Suppressor macrophage treated with lipopolysaccharide for 4 hours (primary cell): ENCODE measurements at regions not wholly inside any gene's neighbourhood (a gene's known extent, or its start where the extent isn't known, plus 50 kb on each side); places are given as distances from the start of the nearest gene placed in this dataset.

Experiments
- DNase-seq: peaks from one replicate; pipeline ENCODE4 v3.0.0-alpha.2; 2020

DNA sequence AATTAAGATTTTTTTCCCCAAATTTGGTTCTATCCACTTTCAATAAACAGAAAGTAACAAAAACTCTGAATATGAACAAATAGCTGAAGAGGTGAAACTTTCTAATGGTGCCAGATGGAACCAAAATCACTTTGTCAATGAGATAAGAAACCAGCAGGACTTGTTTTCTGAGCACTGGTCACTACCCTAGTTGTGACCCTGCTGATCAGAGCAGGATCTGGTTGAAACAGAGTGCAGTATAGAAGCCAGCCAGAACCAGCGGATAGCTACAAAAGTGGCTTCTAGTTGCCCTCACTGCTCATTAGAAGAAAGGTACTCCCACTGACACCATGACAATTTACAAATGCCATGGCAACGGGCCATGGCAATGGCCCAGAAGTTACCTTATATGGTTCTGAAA is 158.3 kb upstream of the PIEZO2 start:
- no peak for DNase-seq

DNA sequence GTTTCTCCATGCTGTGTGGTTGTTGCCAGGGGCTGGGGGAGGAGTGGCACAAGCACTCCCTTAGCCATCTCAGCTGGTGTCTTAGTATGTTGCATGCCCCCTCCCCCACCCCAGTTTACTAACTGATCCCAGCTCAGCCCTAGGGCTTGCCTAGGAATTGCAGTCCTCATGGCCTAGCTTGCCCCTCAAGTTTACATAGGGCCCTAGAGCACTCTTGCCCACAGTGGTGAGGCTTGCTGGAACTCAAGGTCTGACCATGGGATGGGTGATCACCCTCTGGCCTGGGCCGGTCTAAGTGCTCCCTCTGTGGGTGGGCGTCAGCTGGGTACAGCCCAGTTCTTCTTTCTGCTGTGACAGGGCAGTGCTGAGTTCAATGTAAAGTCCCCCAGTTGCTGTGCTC is 156.1 kb upstream of the PIEZO2 start:
- no peak for DNase-seq

DNA sequence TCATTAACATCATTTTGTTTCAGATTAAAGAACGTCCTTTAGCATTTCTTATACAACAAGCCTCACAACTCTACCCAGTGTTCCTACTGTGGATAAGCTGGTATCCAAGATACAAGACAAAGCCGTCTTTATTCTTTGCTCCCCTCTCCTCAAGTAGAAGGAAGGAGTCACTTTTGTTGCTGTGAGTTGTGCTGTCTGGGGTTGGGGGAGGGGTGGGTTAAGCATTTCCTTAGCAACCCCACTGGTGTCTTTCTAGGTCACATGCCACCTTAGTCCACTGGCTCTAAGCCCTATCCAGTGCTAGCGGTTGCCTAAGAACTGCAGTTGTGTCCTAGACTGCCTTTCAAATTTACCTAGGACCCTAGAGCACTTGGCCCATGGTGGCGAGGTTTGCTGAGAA is 155.6 kb upstream of the PIEZO2 start:
- no peak for DNase-seq

DNA sequence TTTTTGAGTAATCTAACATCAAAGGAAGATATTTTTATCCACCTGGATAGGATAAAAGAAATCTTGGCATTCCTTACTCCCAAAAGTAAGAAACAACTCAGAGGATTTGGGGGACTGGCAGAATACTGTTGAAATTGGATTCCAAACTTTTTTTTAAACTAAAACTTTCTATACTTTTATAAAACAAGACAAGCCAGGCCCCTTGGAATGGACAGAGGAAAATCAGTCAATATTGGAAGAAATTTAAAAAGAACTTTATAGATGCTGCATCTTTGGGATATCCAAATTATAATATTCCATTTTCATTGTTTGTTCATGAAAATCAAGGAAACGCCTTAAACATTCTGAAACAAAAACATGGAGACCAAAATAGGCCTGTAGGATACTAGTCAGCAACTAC is 147.6 kb upstream of the PIEZO2 start:
- no peak for DNase-seq

DNA sequence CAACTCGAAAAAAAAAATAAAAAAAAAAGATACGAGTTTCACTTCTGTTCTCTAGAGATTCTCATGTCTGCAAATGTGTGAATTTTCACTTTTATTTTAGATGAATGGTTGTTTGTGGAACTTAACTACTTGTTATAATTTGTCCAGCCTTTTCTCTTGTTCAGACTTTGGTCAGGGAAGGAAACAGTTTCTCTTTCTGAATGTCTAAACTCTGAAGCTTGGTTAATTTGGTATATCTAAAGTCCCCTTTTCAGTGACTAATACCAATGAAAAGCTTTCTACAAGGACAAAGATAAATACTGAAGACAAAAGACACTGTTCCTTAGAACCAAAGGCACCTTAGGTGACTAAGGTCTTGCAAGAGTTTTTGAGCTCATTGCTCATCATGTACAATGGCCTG is 144.4 kb upstream of the PIEZO2 start:
- DNase-seq: peak; percentile 9

DNA sequence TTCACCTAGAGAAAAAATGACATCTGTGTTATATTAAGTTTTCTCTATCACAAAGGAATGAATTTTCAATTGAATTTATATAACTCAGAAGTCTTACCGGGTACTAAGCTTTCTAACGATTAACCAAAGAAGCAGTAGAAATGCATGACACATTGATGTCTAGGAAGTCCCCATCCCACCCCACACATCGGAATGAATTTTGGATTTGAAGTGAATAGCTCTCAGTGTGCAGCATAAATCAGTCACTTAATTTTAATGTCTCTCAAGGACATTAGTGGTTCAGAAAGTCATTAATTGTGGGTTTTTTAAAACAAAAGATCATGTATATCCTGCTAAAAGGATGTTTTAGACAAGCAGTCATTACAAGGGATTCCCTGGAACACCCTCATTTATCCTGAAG is 141.4 kb upstream of the PIEZO2 start:
- DNase-seq: no peak

DNA sequence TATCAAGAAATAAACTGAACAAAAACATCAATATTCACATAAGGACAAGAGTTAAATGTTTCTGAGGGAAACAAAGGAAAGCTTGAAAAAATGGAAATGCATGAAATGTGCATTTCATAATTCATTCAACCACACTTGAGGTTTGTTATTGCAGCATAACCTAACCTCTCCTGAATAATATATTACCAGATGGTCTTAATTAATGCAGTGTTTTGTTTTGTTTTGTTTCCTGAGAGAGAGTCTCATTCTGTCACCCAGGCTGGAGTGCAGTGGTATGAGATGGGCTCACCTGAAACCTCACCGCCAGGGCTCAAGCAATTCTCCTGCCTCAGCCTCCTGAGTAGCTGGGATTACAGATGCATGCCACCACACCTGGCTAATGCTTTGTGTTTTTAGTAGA is 139.9 kb upstream of the PIEZO2 start:
- DNase-seq: no peak

DNA sequence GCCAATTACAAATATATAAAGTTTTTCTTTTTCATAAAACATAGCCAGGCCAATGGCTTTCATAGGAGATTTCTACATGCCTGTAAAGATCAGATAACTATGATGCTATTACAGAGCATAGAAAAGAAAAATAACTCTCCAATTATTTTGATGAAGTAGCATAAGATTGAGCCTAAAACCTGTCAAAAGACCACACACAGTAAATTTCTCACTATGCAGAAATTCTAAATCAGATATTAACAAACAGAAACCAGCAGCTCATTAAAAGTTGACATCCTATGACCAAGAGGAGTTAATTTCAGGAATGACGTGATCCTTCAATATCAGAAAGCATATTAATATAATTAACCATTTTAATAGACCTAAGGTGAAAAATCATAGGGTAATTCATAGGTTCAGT is 139.0 kb upstream of the PIEZO2 start:
- DNase-seq: no peak

DNA sequence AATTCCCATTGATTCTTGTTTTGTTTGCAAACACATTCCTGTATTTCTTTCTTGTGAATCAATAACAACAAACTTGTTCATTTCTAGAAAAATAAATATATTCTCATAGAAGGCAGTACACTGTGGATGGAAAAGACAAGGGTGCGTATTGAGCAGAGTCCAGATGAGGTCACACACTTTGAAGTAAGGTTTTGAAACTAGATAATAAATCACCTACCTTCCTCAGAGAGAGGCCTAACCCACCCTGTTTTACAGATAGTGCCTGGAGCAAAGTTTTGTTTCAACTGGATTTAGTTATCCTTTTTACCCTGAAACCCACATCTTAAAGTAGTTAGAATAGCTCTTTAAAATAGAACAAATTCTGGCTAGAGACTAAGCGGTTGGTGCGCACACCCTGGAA is 137.1 kb upstream of the PIEZO2 start:
- DNase-seq: no peak

DNA sequence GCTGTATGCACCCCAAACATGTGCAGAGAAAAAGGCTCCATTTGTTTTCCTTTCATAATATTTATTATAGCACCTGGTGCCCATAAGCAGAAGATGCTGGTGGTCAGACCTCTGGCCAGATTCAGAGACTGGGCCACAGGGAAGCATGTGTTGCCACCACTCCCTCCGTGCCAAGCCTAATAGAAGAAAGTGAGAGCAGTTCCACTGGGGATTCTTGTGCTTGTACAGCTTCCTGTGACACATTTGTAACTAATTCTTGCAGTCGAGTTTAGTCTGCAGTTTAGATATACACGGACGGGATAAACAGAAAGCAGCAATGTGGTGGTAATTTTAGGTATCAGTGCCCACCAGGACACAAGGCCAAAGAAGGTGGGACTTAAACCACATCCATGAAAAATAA is 135.4 kb upstream of the PIEZO2 start:
- no peak for DNase-seq

DNA sequence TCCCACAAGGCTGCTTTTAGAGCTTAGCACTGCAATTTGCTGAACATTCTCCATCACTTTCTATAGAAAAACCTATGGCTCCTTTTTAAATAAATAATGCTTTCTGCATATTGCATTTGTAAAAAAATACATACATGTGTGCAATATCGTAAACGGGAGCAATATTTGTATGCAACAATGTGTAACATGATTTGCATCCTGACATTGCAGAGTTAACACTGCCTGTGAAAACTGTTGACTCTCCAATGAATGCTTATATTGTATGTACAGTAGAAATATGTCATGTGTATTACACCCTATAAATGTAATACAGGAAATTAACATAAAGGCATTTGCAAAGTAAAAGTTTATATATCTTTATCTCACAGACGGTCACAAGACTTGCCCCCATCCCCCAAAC is 135.0 kb upstream of the PIEZO2 start:
- DNase-seq: no peak

DNA sequence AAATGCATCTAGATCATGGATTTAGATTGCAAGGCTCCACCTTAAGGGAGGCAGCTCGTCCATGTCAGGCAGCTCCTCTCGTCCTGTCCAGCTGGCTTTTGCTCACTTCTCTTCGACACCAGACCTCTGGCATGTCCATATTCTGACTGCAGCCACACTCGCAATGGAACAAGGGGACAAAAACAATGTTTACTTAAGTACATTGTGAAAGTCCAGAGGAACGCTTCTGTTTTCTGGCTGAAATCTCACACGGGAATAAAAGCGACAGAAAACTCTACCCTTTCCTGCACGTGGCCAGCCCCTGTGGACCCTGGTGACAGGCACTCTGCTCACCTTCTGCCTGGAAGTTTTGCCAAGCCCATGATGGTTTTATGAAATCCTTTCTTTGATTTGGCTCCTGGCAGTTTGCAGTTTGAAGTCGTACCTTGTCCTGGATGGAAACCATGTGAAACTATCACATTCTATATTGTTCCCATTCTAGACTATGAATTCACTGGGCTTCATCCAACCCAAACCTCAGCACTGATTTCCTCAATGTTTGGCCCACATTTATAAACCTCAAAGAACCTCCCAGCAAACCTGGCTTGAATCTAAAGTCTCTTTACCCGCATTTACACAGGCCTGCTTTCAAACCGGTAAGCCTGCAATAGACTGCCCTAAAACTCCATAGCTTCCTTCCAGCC is 134.3 kb upstream of the PIEZO2 start:
- DNase-seq: no peak

DNA sequence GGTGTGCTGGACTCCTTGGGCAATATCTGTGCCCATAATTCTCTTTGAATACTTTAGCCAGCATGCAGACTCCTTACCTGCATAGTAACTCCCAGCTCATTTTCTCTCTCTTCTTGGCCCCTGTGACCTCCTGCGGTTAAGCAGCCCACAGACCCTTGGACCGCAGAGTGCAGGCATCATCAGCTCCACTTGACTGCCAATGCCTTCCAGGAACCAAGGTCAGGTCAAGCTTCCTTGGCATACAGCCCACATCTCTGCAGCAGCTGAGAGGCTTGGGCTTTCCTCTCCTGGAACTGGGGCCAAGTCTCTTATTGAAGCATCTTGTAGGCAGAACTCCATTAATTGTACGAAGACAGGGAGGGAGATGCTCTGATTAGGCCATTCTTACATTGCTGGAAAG is 130.1 kb upstream of the PIEZO2 start:
- no peak for DNase-seq

DNA sequence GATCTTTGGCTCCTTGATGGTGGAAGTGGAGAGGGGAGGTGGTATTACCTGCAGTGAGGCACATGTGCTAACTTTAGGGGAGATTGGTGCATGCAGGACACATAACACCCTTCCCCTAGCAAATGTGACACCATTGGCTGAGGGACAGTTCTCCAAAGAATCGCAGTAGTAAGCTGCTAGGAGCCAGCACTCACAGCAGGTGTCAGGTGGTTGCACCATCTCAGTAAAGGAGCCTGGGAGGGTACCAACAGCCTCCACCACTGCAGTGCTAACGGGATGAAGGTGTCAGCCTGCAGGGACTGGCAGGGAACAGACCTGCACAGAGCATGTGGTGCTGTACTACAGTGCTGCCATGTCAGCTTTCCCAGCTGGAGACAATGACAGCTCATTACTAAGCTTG is 127.3 kb upstream of the PIEZO2 start:
- DNase-seq: no peak

DNA sequence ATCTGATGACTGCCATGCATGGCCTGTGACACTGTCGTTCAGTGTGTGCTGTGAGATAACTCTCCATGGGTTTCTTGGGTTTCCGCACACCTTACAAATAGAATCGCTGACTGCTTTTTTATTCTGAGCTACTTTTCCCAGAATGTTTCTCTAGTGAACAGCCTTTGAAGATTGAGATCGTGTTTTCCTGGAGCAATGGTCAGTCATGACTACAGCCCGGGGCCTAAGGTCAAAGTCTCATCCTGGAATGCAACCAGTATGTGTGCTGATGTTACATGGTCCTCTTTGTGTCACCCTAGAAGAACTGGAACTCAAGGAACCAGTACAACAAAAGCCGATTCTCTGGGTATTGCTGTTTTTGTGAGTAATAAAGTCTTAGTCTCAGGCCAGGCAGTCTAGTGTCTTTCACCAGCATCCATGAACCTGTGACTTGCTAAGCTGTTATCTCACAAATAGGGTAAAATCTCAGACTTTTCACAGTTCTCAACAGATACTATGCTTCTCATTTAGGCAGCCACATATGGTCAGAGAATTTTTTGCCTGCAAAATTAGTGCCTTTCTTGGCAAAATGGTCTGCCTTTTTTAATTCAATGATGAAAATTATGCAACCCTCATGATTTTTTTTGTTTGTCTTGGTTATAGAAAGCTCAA is 124.9 kb upstream of the PIEZO2 start:
- DNase-seq: no peak

DNA sequence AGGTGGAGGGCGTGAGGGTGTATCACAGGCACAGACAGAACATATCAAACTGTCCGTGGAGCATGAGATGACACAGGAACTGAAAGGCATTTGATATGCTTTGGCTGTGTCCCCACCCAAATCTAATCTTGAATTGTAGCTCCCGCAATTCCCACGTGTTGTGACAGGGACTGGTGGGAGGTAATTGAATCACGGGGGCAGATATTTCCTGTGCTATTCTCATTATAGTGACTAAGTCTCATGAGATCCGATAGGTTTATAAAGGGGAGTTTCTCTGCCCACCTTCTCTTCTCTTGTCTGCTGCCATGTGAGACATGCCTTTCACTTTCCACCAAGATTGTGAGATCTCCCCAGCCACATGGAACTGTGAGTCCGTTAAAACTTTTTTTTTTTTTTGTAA is 123.1 kb upstream of the PIEZO2 start:
- DNase-seq: no peak

DNA sequence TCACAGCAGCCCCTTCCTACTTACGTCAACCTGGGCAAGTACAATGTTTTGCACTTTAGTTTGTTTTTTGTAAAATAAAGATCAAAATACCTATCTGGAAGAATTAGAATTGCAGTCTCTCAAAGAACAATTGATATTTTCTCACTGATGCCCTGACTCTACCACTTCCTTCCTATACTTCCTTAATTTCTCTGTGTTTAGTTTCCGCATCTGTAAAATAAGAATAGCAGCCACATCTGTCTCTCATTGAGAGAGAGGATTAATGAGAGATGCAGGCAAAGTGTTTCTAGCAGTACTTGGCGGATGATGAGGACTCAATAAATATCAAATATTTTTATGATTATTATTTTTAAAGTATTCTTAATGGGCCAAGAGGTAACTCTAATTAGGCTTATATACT is 122.6 kb upstream of the PIEZO2 start:
- no peak for DNase-seq

DNA sequence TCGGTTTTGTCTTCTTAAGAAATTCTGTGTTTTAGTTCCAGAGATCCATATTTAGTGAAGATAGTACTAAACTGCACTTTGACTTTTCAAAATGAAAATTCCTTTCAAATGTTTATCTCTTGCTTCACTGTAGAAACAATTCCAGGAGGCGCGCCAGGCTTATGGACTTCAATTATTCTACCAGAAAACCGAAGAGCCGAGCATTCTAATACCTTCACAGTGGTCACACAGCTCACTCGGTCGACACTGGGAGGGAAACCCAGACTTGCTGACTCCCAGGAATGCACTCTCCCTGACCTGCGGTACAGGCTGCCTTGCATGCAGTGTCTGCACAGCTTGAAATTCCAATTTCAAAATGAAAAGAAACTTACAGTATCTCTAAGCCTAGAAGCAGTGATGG is 119.9 kb upstream of the PIEZO2 start:
- DNase-seq: no peak

DNA sequence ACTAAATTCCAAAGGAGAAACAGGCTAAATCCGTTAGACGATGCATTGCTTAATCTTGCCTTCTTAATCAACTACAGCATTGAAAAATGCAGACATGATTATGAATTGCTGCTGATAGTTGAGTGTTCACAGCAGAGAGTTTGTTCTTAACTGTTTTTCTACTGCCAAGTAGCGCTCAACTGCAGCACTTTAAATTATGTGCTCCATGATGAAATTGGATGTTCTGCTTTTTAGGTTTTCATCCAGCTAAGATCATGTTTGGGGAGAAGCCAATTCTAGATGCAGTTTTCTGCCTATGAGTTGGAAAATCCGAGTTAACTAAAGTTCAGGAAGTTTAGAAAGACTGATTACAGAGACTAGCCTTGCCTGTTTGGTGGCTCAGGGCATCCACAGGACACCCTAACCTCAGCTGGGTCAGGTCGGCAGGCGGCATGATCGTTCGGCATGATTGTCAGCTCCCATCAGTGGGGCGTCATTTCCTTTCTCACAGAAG is 119.4 kb upstream of the PIEZO2 start:
- DNase-seq: no peak

DNA sequence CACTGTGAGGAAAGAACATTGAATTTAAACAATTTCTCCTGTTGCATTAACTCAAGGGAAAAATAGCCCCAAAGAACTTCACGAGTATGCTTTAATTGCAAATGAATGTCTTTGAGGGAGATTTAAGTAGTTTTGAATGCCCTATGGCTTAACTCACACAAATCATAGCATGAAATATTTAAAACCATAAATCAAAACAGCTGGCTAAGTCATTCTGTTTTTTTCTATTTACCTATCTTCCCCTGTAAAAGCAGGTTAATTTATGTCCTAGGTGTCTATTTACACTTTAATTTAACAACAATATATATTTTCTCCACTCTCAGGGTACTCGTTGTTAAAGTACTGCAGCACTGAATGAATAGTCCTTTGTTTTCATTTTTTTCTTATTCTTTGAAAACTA is 118.8 kb upstream of the PIEZO2 start:
- DNase-seq: no peak

DNA sequence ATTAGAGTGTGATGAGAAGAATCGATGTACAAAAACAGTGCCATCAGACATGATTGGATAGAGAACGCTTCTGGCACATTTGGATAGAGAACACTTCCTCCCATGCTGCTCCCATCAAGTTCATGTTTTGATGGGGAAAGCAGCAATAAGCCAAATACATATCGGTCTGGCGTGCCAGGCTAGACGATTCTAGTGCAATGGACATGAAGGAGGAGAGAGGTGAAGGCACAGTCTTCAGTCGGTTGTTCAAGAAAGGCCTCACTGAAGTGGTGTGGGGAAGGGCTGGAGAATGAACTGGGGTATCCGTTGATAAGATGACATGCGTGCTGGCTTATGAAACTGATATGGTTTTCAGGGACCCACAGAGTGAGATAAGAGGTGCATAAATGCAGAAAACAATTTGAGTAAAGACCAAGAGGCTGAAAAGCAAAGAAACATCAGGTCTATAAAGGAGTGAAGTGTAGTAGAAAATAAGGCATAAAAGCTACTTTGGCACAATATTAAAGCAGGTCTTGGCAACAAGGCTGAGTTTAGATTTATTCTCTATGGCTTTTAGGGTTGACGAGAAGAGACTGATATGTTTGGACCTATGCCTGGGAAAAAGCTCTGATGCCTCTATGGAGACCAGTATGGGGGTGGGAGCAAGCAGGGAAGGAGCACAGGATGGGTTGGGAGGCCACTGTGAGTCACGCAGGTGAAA is 117.6 kb upstream of the PIEZO2 start:
- no peak for DNase-seq

DNA sequence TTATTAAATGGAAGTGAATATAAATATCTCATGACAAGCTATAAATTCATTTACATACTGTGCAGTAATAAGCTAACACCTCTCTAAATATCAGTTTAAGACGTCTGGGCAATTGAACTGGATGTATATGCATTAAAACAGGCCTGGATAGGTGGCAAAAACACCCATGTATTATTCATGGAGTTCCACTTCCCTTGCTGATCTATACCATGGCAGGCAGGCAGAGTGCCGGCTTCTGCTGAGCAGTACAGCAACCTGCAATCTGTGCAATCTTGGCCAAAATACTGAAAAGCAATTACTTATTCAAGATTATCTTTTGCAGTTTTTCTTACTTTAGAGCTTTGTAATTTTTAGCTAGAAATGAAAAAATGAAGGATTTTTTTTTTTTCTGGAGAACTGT is 112.1 kb upstream of the PIEZO2 start:
- no peak for DNase-seq

DNA sequence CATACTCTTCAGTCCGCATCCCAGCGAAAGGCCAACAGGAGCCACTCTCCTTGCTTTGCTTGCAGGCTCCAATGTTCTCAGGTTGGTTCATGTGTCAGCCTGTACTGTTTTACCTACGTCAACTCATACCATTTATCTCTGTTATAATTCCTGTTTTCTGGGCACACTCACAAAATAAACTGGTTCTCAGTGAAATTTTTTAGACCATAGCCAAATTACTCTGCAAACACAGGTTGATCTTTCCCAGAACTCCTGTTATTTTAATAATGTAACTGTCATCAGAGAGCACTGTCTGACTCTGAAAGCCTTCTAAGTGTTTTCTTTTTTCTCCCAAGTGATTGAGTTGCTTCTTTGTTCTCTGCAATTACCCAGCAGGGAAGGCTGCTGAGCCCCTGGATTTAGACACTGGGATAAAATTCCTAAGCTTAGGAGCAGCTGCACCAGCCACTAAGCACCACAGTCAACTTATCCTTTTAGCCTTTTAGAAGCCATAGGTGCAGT is 111.6 kb upstream of the PIEZO2 start:
- no peak for DNase-seq

DNA sequence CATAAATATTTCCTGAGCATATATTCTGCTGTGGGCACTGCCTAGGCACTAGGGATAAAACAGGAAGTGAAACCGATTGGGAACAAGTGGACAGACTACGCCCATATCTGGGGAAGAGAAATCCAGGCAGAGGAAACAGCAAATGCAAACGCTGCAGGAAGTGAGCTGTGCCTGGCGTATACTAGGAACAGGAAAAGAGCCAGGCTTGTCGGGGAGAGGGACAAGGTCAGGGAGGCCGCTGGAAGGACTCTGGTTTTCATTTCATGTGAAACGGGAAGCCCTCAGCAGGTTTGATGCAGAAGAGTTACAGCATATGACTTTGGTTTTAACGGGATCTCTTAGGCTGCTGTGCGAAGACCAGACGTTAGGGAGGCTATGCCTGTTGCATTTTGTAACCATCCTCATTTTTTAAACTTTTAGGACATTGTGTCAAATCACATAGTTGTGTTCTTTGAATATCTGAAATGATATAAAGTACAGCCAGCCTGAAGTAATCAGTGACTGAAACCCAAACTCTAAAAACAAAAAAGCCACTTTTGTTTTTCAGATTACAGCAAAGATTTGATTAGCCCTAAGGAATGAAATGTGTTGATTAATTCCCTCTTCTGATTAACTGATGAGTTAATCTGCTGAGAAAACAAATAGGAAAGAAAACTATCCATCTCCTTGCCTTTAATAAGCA is 110.2 kb upstream of the PIEZO2 start:
- DNase-seq: peak; percentile 72
